Neural cell (in vitro differentiated cells): ENCODE measurements at regions not wholly inside any gene's neighbourhood (a gene's known extent, or its start where the extent isn't known, plus 50 kb on each side); places are given as distances from the start of the nearest gene placed in this dataset.

Experiments
- H2AFZ ChIP-seq: fragments of 200-600, 300-800 bp; sonication (generic), shearing (Covaris generic); 2 replicates; pipeline ENCODE4 v1.6.0; 2014; ENCODE audit warnings: low read depth, mild to moderate bottlenecking, antibody characterized with exemption, low read length, moderate library complexity
- H3F3A ChIP-seq: fragments of 200-600 bp; shearing (Covaris generic); 2 replicates; pipeline ENCODE4 v1.6.1; 2016; ENCODE audit warnings: mild to moderate bottlenecking, moderate library complexity, mixed read lengths, antibody characterized with exemption, low read length; ENCODE audit not compliant: insufficient read depth, poor library complexity, severe bottlenecking
- H3K27ac ChIP-seq: fragments of 200-600, 300-800 bp; sonication (generic), shearing (Covaris generic); 2 replicates; pipeline ENCODE4 v1.5.1; 2014; ENCODE audit warnings: mild to moderate bottlenecking, low read length, moderate library complexity
- H3K27me3 ChIP-seq: fragments of 300-800, 200-600 bp; sonication (generic), shearing (Covaris generic); 2 replicates; pipeline ENCODE4 v1.6.0; 2014; ENCODE audit warnings: mild to moderate bottlenecking, low read depth, low read length, moderate library complexity; ENCODE audit not compliant: insufficient read depth
- H3K36me3 ChIP-seq: fragments of 300-800, 200-600 bp; sonication (generic), shearing (Covaris generic); 2 replicates; pipeline ENCODE4 v1.5.1; 2014; ENCODE audit warnings: mild to moderate bottlenecking, antibody characterized with exemption, low read length, moderate library complexity; ENCODE audit not compliant: insufficient read depth
- H3K4me2 ChIP-seq: fragments of 300-800, 200-600 bp; sonication (generic), shearing (Covaris generic); 2 replicates; pipeline ENCODE4 v1.6.0; 2014; ENCODE audit warnings: mild to moderate bottlenecking, low read length
- H3K4me3 ChIP-seq: fragments of 300-800, 200-600 bp; sonication (generic), shearing (Covaris generic); 2 replicates; pipeline ENCODE4 v1.5.1; 2014; ENCODE audit warnings: mild to moderate bottlenecking, low read length, moderate library complexity
- H3K79me2 ChIP-seq: fragments of 200-600 bp; shearing (Covaris generic); replicated peaks from 2 replicates; pipeline ENCODE4 v1.6.0; 2014; ENCODE audit warnings: mild to moderate bottlenecking, low read length, moderate library complexity; ENCODE audit not compliant: insufficient read depth
- H3K9ac ChIP-seq: fragments of 300-800, 200-600 bp; sonication (generic), shearing (Covaris generic); 2 replicates; pipeline ENCODE4 v1.6.1; 2016; ENCODE audit warnings: mild to moderate bottlenecking, low read length, mixed read lengths
- H3K9me2 ChIP-seq: fragments of 200-600 bp; shearing (Covaris generic); 2 replicates; pipeline ENCODE4 v1.6.1; 2016; ENCODE audit warnings: mild to moderate bottlenecking, low read length, mixed read lengths; ENCODE audit not compliant: insufficient read depth
- H3K9me3 ChIP-seq: fragments of 200-600, 300-800 bp; sonication (generic), shearing (Covaris generic); 2 replicates; pipeline ENCODE4 v1.6.1; 2016; ENCODE audit warnings: mild to moderate bottlenecking, mixed run types, low read length, moderate library complexity, mixed read lengths
- H4K20me1 ChIP-seq: fragments of 200-600 bp; shearing (Covaris generic); 2 replicates; pipeline ENCODE4 v1.6.1; 2016; ENCODE audit warnings: mild to moderate bottlenecking, mixed run types; ENCODE audit not compliant: insufficient read depth
- EP300 ChIP-seq: fragments of 450-650 bp; conservative IDR thresholded peaks from 2 replicates; pipeline ENCODE4 v1.6.1; 2014; ENCODE audit warnings: antibody characterized with exemption, mild to moderate bottlenecking, moderate library complexity; ENCODE audit not compliant: poor library complexity, severe bottlenecking
- EZH2 ChIP-seq: fragments of 200-600, 300-800 bp; shearing (Covaris generic), sonication (generic); IDR thresholded peaks from 2 replicates; pipeline ENCODE4 v1.6.1; 2014; ENCODE audit warnings: antibody characterized with exemption, low read length, borderline replicate concordance, mild to moderate bottlenecking; ENCODE audit not compliant: insufficient read depth, poor library complexity, severe bottlenecking
- MXI1 ChIP-seq: fragments of 450-650 bp; conservative IDR thresholded peaks from 2 replicates; pipeline ENCODE4 v1.6.1; 2014; ENCODE audit warnings: antibody characterized with exemption, mild to moderate bottlenecking; ENCODE audit not compliant: poor library complexity, severe bottlenecking
- POLR2AphosphoS5 ChIP-seq: IDR thresholded peaks from 2 replicates; pipeline ENCODE4 v1.6.1; 2012
- SMC3 ChIP-seq: fragments of 450-650 bp; conservative IDR thresholded peaks from 2 replicates; pipeline ENCODE4 v1.6.1; 2014; ENCODE audit warnings: antibody characterized with exemption, mild to moderate bottlenecking, moderate library complexity; ENCODE audit not compliant: poor library complexity
- TAF1 ChIP-seq: IDR thresholded peaks from 2 replicates; pipeline ENCODE4 v1.6.1; 2012; ENCODE audit warnings: low read depth
- TF ChIP-seq, protein P1 (sequence below): fragments of 450-650 bp; IDR thresholded peaks from 2 replicates; pipeline ENCODE4 v1.5.1; 2014; ENCODE audit warnings: antibody characterized with exemption, mild to moderate bottlenecking, moderate library complexity; ENCODE audit not compliant: poor library complexity, severe bottlenecking
- TF ChIP-seq, protein P2 (sequence below): IDR thresholded peaks from 2 replicates; pipeline ENCODE4 v1.6.1; 2012; ENCODE audit warnings: borderline replicate concordance

- TF ChIP-seq, protein P1, sequence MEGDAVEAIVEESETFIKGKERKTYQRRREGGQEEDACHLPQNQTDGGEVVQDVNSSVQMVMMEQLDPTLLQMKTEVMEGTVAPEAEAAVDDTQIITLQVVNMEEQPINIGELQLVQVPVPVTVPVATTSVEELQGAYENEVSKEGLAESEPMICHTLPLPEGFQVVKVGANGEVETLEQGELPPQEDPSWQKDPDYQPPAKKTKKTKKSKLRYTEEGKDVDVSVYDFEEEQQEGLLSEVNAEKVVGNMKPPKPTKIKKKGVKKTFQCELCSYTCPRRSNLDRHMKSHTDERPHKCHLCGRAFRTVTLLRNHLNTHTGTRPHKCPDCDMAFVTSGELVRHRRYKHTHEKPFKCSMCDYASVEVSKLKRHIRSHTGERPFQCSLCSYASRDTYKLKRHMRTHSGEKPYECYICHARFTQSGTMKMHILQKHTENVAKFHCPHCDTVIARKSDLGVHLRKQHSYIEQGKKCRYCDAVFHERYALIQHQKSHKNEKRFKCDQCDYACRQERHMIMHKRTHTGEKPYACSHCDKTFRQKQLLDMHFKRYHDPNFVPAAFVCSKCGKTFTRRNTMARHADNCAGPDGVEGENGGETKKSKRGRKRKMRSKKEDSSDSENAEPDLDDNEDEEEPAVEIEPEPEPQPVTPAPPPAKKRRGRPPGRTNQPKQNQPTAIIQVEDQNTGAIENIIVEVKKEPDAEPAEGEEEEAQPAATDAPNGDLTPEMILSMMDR: no peak
- TF ChIP-seq MXI1 (no peak), EP300 (peak; percentile 94), POLR2AphosphoS5 (peak; percentile 71)
- TF ChIP-seq, protein P2, sequence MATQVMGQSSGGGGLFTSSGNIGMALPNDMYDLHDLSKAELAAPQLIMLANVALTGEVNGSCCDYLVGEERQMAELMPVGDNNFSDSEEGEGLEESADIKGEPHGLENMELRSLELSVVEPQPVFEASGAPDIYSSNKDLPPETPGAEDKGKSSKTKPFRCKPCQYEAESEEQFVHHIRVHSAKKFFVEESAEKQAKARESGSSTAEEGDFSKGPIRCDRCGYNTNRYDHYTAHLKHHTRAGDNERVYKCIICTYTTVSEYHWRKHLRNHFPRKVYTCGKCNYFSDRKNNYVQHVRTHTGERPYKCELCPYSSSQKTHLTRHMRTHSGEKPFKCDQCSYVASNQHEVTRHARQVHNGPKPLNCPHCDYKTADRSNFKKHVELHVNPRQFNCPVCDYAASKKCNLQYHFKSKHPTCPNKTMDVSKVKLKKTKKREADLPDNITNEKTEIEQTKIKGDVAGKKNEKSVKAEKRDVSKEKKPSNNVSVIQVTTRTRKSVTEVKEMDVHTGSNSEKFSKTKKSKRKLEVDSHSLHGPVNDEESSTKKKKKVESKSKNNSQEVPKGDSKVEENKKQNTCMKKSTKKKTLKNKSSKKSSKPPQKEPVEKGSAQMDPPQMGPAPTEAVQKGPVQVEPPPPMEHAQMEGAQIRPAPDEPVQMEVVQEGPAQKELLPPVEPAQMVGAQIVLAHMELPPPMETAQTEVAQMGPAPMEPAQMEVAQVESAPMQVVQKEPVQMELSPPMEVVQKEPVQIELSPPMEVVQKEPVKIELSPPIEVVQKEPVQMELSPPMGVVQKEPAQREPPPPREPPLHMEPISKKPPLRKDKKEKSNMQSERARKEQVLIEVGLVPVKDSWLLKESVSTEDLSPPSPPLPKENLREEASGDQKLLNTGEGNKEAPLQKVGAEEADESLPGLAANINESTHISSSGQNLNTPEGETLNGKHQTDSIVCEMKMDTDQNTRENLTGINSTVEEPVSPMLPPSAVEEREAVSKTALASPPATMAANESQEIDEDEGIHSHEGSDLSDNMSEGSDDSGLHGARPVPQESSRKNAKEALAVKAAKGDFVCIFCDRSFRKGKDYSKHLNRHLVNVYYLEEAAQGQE: no peak
- peak overlapping the region; percentile 54 for H3K27ac ChIP-seq
- peak overlapping the region; percentile 14 for H3K4me3 ChIP-seq
- no peaks in the 10 kb centered on the region for H3K9me2 ChIP-seq
- no peaks in the 10 kb centered on the region for H3K36me3 ChIP-seq
- H2AFZ ChIP-seq: no peak overlapping the region
- no peaks in the 10 kb centered on the region for H3K79me2 ChIP-seq
- H3F3A ChIP-seq: no peaks in the 10 kb centered on the region
- H3K4me2 ChIP-seq: no peak overlapping the region
- H3K9me3 ChIP-seq: peaks cover 3% of the 10 kb centered on the region
- H3K27me3 ChIP-seq: no peaks in the 10 kb centered on the region
- H4K20me1 ChIP-seq: no peaks in the 10 kb centered on the region
- H3K9ac ChIP-seq: no peak overlapping the region
These were observed 183.7 kb upstream of the RRP15 start for GRCh38 chr1:218101409-218101808.

GRCh38 chr1:218108034-218108433 is 177.1 kb upstream of the RRP15 start:
- H3K9ac ChIP-seq: no peak overlapping the region
- no peaks in the 10 kb centered on the region for H3K9me3 ChIP-seq
- no peak overlapping the region for H2AFZ ChIP-seq

More at GRCh38 chr1:218108034-218108433, 177.1 kb upstream of the RRP15 start:
- Histone ChIP-seq H3K4me3 (no peak overlapping the region), H3F3A (no peaks in the 10 kb centered on the region), H4K20me1 (no peaks in the 10 kb centered on the region), H3K27ac (no peak overlapping the region), H3K4me2 (no peak overlapping the region), H3K9me2 (no peaks in the 10 kb centered on the region), H3K36me3 (no peaks in the 10 kb centered on the region), H3K27me3 (no peaks in the 10 kb centered on the region), H3K79me2 (no peaks in the 10 kb centered on the region)
- TF ChIP-seq MXI1 (no peak), EP300 (peak; percentile 38), POLR2AphosphoS5 (peak; percentile 43), EZH2 (no peak), TAF1 (no peak), SMC3 (no peak)
- TF ChIP-seq, protein P1: no peak
